K562 (cell line): ENCODE measurements at regions not wholly inside any gene's neighbourhood (a gene's known extent, or its start where the extent isn't known, plus 50 kb on each side); places are given as distances from the start of the nearest gene placed in this dataset.

Experiments used
- ARID1B ChIP-seq: fragments of 450-650 bp; IDR thresholded peaks from 2 replicates; pipeline ENCODE4 v1.6.1; 2016; ENCODE audit warnings: antibody characterized with exemption, mild to moderate bottlenecking, inconsistent platforms
- ATF7 ChIP-seq: fragments of 450-650 bp; IDR thresholded peaks from 2 replicates; pipeline ENCODE4 v1.7.1; 2014; ENCODE audit warnings: mild to moderate bottlenecking, moderate library complexity
- BRD4 ChIP-seq: fragments of 200-600 bp; sonication (generic); IDR thresholded peaks from 2 replicates; pipeline ENCODE4 v1.6.1; 2017; ENCODE audit warnings: inconsistent platforms
- CHCHD3 ChIP-seq: fragments of 250-450 bp; sonication (Bioruptor Pico); IDR thresholded peaks from 2 replicates; pipeline ENCODE4 v2.1.2; 2022; ENCODE audit warnings: mild to moderate bottlenecking
- DLX4 ChIP-seq: fragments of 250-450 bp; sonication (Bioruptor Pico); IDR thresholded peaks from 2 replicates; pipeline ENCODE4 v1.6.1; 2021; ENCODE audit warnings: mild to moderate bottlenecking
- E2F5 ChIP-seq: sonication (generic); formaldehyde crosslinking; IDR thresholded peaks from 2 replicates; pipeline ENCODE4 v1.8.0; 2022; ENCODE audit warnings: mild to moderate bottlenecking, missing genetic modification reagents
- GATA2 ChIP-seq: sonication (generic); formaldehyde crosslinking; IDR thresholded peaks from 2 replicates; pipeline ENCODE4 v1.4.0; 2020; ENCODE audit warnings: mild to moderate bottlenecking, missing genetic modification reagents
- GTF3C2 ChIP-seq: IDR thresholded peaks from 3 replicates; pipeline ENCODE4 v1.6.1; 2011; ENCODE audit warnings: borderline replicate concordance, mild to moderate bottlenecking, moderate library complexity; ENCODE audit not compliant: insufficient read length; ENCODE audit errors: extremely low read depth
- JUNB ChIP-seq: fragments of 450-650 bp; formaldehyde crosslinking; conservative IDR thresholded peaks from 2 replicates; pipeline ENCODE4 v1.4.0; 2020; ENCODE audit warnings: mild to moderate bottlenecking
- MLLT1 ChIP-seq, 2 experiments: fragments of 450-650 bp; IDR thresholded peaks; 2 replicates each; pipeline ENCODE4 v1.6.1; 2016
- PBX2 ChIP-seq, 2 experiments: IDR thresholded peaks in 1 of 2; conservative IDR thresholded peaks in 1 of 2; 2 replicates each; pipeline ENCODE4 v1.6.1; 2016; ENCODE audit warnings: low read depth in 2 of 2, mild to moderate bottlenecking in 1 of 2, missing compliant biosample characterization in 1 of 2, missing genetic modification characterization in 1 of 2, moderate library complexity in 1 of 2
- POLR3A ChIP-seq: IDR thresholded peaks from 2 replicates; pipeline ENCODE4 v1.6.1; 2011; ENCODE audit warnings: borderline replicate concordance, mild to moderate bottlenecking, moderate library complexity; ENCODE audit not compliant: insufficient read length, insufficient read depth; ENCODE audit errors: extremely low read depth
- PTBP1 ChIP-seq: fragments of 200-400 bp; formaldehyde crosslinking; IDR thresholded peaks from 2 replicates; pipeline ENCODE4 v1.6.1; 2017; ENCODE audit warnings: low read depth, low read length
- RBM22 ChIP-seq: fragments of 200-400 bp; formaldehyde crosslinking; IDR thresholded peaks from 2 replicates; pipeline ENCODE4 v1.6.1; 2018; ENCODE audit warnings: low read length, low read depth; ENCODE audit not compliant: poor library complexity, severe bottlenecking
- TCF3 ChIP-seq: sonication (generic); formaldehyde crosslinking; IDR thresholded peaks from 2 replicates; pipeline ENCODE4 v1.4.0; 2020; ENCODE audit warnings: mild to moderate bottlenecking, missing genetic modification reagents
- THRB ChIP-seq: fragments of 450-650 bp; formaldehyde crosslinking; conservative IDR thresholded peaks from 2 replicates; pipeline ENCODE4 v1.4.0; 2022; ENCODE audit warnings: mild to moderate bottlenecking, missing genetic modification characterization
- ZNF121 ChIP-seq: sonication (generic); formaldehyde crosslinking; conservative IDR thresholded peaks from 2 replicates; pipeline ENCODE4 v1.8.0; 2022; ENCODE audit warnings: missing genetic modification reagents
- ZNF212 ChIP-seq: fragments of 450-650 bp; formaldehyde crosslinking; IDR thresholded peaks from 2 replicates; pipeline ENCODE4 v1.4.0; 2020; ENCODE audit warnings: mild to moderate bottlenecking

- TF ChIP-seq PBX2 (CRISPR knock-in tag; IDR thresholded peaks at IDR 0.05; ENCODE audit: low read depth) (no peak), PBX2 (tag; conservative IDR thresholded peaks at IDR 0.05; ENCODE audit: low read depth) (no peak), GATA2 (CRISPR knock-in tag) (peak; percentile 64), ZNF212 (no peak), E2F5 (CRISPR knock-in tag) (no peak), BRD4 (no peak), POLR3A (no peak), ZNF121 (CRISPR knock-in tag) (no peak), TCF3 (CRISPR knock-in tag) (no peak), GTF3C2 (no peak), RBM22 (no peak), ARID1B (peak; percentile 72; the same call in 1 of the 2 replicates), MLLT1 (IDR thresholded peaks at IDR 0.05) (no peak), THRB (CRISPR knock-in tag) (no peak), PTBP1 (no peak), ATF7 (peak; percentile 86), DLX4 (no peak), JUNB (CRISPR knock-in tag) (peak; percentile 59; the same call in 1 of the 2 replicates), CHCHD3 (CRISPR knock-in tag) (no peak)
Measured at GRCh38 chr18:3340015-3340681, 78.2 kb downstream of the MYL12B start (continued).
